WTC11 (cell line): ENCODE measurements at regions not wholly inside any gene's neighbourhood (a gene's known extent, or its start where the extent isn't known, plus 50 kb on each side); places are given as distances from the start of the nearest gene placed in this dataset.

Experiments used
- ATAC-seq: fragments of 200-7000 bp; cut with Tn5 transposase; 2 replicates; pipeline ENCODE4 v1.10.0; 2021; ENCODE audit warnings: mild to moderate bottlenecking, moderate library complexity
- CTCF ChIA-PET: fragments of 300-600 bp; sonication (Branson Sonifier 250); formaldehyde crosslinking; loops from one replicate; lab custom pipeline; 2021; ENCODE audit warnings: antibody characterized with exemption; lab: Charles Lee
- POLR2A ChIA-PET: fragments of 350-600 bp; sonication (Branson Sonifier 250); formaldehyde crosslinking; loops from one replicate; lab custom pipeline; 2021; ENCODE audit warnings: antibody characterized with exemption; lab: Charles Lee
- DNase-seq: peaks from one replicate; pipeline ENCODE4 v3.0.0; 2021; ENCODE audit warnings: low spot score
- H3K27ac Mint-ChIP-seq: 2 replicates; pipeline ENCODE4 v1.8.0; 2021; ENCODE audit warnings: mixed read lengths
- H3K27me3 Mint-ChIP-seq: 2 replicates; pipeline ENCODE4 v1.8.0; 2021; ENCODE audit warnings: low read depth, mild to moderate bottlenecking, moderate library complexity, mixed read lengths
- H3K36me3 Mint-ChIP-seq: 2 replicates; pipeline ENCODE4 v1.8.0; 2021; ENCODE audit warnings: mixed read lengths
- H3K4me1 Mint-ChIP-seq: 2 replicates; pipeline ENCODE4 v1.8.0; 2022; ENCODE audit warnings: mixed read lengths
- H3K4me3 Mint-ChIP-seq: 2 replicates; pipeline ENCODE4 v1.8.0; 2021; ENCODE audit warnings: mild to moderate bottlenecking, moderate library complexity, mixed read lengths
- H3K9me3 Mint-ChIP-seq: 2 replicates; pipeline ENCODE4 v1.8.0; 2021; ENCODE audit warnings: mixed read lengths
- ARID4B ChIP-seq: sonication (generic); formaldehyde crosslinking; IDR thresholded peaks from 2 replicates; pipeline ENCODE4 v1.8.0; 2023; ENCODE audit warnings: missing genetic modification reagents, mild to moderate bottlenecking, borderline replicate concordance
- ATF6 ChIP-seq: sonication (generic); formaldehyde crosslinking; IDR thresholded peaks from 2 replicates; pipeline ENCODE4 v1.8.1; 2023; ENCODE audit warnings: mild to moderate bottlenecking, missing genetic modification reagents
- FOXJ3 ChIP-seq: sonication (generic); formaldehyde crosslinking; IDR thresholded peaks from 2 replicates; pipeline ENCODE4 v1.9.0; 2021; ENCODE audit warnings: missing genetic modification reagents, mild to moderate bottlenecking, borderline replicate concordance
- FOXP1 ChIP-seq: sonication (generic); formaldehyde crosslinking; IDR thresholded peaks from 2 replicates; pipeline ENCODE4 v1.8.0; 2022; ENCODE audit warnings: missing genetic modification reagents, mild to moderate bottlenecking, moderate library complexity, borderline replicate concordance
- GTF2I ChIP-seq: fragments of 250-450 bp; sonication (Bioruptor Pico); conservative IDR thresholded peaks from 2 replicates; pipeline ENCODE4 v1.4.0; 2021; ENCODE audit warnings: mild to moderate bottlenecking
- JUN ChIP-seq: sonication (generic); formaldehyde crosslinking; IDR thresholded peaks from 2 replicates; pipeline ENCODE4 v1.8.0; 2023; ENCODE audit warnings: mild to moderate bottlenecking, missing genetic modification reagents
- NFATC4 ChIP-seq: fragments of 250-450 bp; sonication (Bioruptor Pico); IDR thresholded peaks from 2 replicates; pipeline ENCODE4 v1.9.0; 2021; ENCODE audit warnings: mild to moderate bottlenecking
- NR2C2 ChIP-seq: sonication (generic); formaldehyde crosslinking; IDR thresholded peaks from 2 replicates; pipeline ENCODE4 v1.8.0; 2022; ENCODE audit warnings: mild to moderate bottlenecking, missing genetic modification reagents
- PRDM15 ChIP-seq: sonication (generic); formaldehyde crosslinking; IDR thresholded peaks from 2 replicates; pipeline ENCODE4 v1.8.0; 2022; ENCODE audit warnings: missing genetic modification reagents
- TP53 ChIP-seq: sonication (generic); formaldehyde crosslinking; IDR thresholded peaks from 2 replicates; pipeline ENCODE4 v1.8.1; 2023; ENCODE audit warnings: mild to moderate bottlenecking, missing genetic modification reagents

GRCh38 chr1:189686288-189686687 lies 791.4 kb downstream of the BRINP3 start (continued):
- no peak for TF ChIP-seq PRDM15 (CRISPR knock-in tag)
- TF ChIP-seq, all 79 proteins: peak for 0

GRCh38 chr1:189693140-189693539 lies 784.5 kb downstream of the BRINP3 start:
- Mint-ChIP-seq H3K4me1 (no peaks in the 10 kb centered on the region), H3K27me3 (no peaks in the 10 kb centered on the region)
- CTCF ChIA-PET: interaction anchor here (0.8 kb wide), 1 partner anchor 16 kb away, joined by 3 read pairs; no protein-coding TSS in a partner anchor
- DNase-seq: no peak
- POLR2A ChIA-PET: no interaction called here
- TF ChIP-seq GTF2I (CRISPR knock-in tag): no peak
- TF ChIP-seq ATF6 (CRISPR knock-in tag): no peak
- TF ChIP-seq ARID4B: no peak
- TF ChIP-seq FOXP1 (CRISPR knock-in tag): no peak
- TF ChIP-seq TP53 (CRISPR knock-in tag): no peak
- TF ChIP-seq JUN: no peak
- TF ChIP-seq, all 79 proteins: peak for 0
- Mint-ChIP-seq H3K27ac (no peak overlapping the region), H3K4me3 (no peak overlapping the region), H3K9me3 (0 out of 2 replicates have a peak, but pooled peaks cover 12% of the 10 kb centered on the region), H3K36me3 (no peaks in the 10 kb centered on the region)
- ATAC-seq: peak; percentile 51

- no peak overlapping the region for H3K27ac Mint-ChIP-seq
- no peak for DNase-seq
- no peak for ATAC-seq
- TF ChIP-seq FOXJ3 (CRISPR knock-in tag) (no peak), NFATC4 (CRISPR knock-in tag) (no peak), ARID4B (no peak), NR2C2 (CRISPR knock-in tag) (no peak)
- no peaks in the 10 kb centered on the region for H3K27me3 Mint-ChIP-seq
- no peak overlapping the region for H3K4me3 Mint-ChIP-seq
- ChIA-PET POLR2A (no interaction called here), CTCF (interaction anchor here (0.7 kb wide), 1 partner anchor 677 kb away, joined by 4 read pairs; no protein-coding TSS in a partner anchor)
- 0 out of 2 replicates have a peak, but pooled peaks cover 12% of the 10 kb centered on the region for H3K9me3 Mint-ChIP-seq
- no peaks in the 10 kb centered on the region for H3K36me3 Mint-ChIP-seq
- H3K4me1 Mint-ChIP-seq: no peaks in the 10 kb centered on the region
Measured at GRCh38 chr1:189696297-189696696, 781.4 kb downstream of the BRINP3 start.
